B cell (primary cell): ENCODE measurements at regions not wholly inside any gene's neighbourhood (a gene's known extent, or its start where the extent isn't known, plus 50 kb on each side); places are given as distances from the start of the nearest gene placed in this dataset.

Source experiments
- ATAC-seq: fragments of 200-7000 bp; cut with Tn5 transposase; one replicate; pipeline ENCODE4 v1.10.0; 2021; ENCODE audit warnings: low read depth, mild to moderate bottlenecking, moderate number of reproducible peaks, moderate library complexity
- CTCF ChIA-PET: fragments of 350-600 bp; sonication (Branson Sonifier 250); formaldehyde crosslinking; loops from one replicate; lab custom pipeline; 2021; ENCODE audit warnings: antibody characterized with exemption, inconsistent platforms; lab: Charles Lee
- POLR2A ChIA-PET: fragments of 350-600 bp; sonication (Branson Sonifier 250); formaldehyde crosslinking; loops from one replicate; lab custom pipeline; 2021; ENCODE audit warnings: antibody characterized with exemption; lab: Charles Lee
- DNase-seq: peaks from one replicate; pipeline ENCODE4 v3.0.0; 2013
- H2AFZ ChIP-seq: 2 replicates; pipeline ENCODE4 v1.6.1; 2012; ENCODE audit warnings: mild to moderate bottlenecking, low read depth, low read length; ENCODE audit not compliant: insufficient read depth, poor library complexity, severe bottlenecking
- H3K27ac ChIP-seq, 2 donors: 1 replicate in 1 of 2; 2 replicates in 1 of 2; pipeline ENCODE4 v1.5.1; 2012 to 2013; ENCODE audit warnings: low read length in 2 of 2, mild to moderate bottlenecking in 2 of 2, moderate library complexity in 1 of 2
- H3K27me3 ChIP-seq, 4 experiments: fragments of 200-600 bp in 1 of 4; sonication (generic) in 1 of 4; replicated peaks in 1 of 4; 1 replicate in 2 of 4; 2 replicates in 2 of 4; pipeline versions ENCODE4 v1.6.1 to v1.7.0; 2013 to 2016; ENCODE audit warnings: low read length in 3 of 4, mild to moderate bottlenecking in 2 of 4, mixed read lengths in 1 of 4, moderate library complexity in 1 of 4; ENCODE audit not compliant: insufficient read depth in 4 of 4, control insufficient read depth in 3 of 4; ENCODE audit errors: control extremely low read depth in 1 of 4
- H3K36me3 ChIP-seq, 2 experiments: replicated peaks in 1 of 2; 1 replicate in 1 of 2; 2 replicates in 1 of 2; pipeline versions ENCODE4 v1.6.1 to v1.7.1; 2013; ENCODE audit warnings: low read length in 1 of 2; ENCODE audit not compliant: insufficient read depth in 2 of 2, control insufficient read depth in 1 of 2; ENCODE audit errors: control extremely low read depth in 1 of 2, extremely low read depth in 1 of 2
- H3K4me1 ChIP-seq, 2 donors: fragments of 200-600 bp in 1 of 2; sonication (generic) in 1 of 2; 1 replicate in 1 of 2; 2 replicates in 1 of 2; pipeline versions ENCODE4 v1.5.1 to v1.6.1; 2013 to 2017; ENCODE audit warnings: low read length in 2 of 2; ENCODE audit not compliant: control insufficient read depth in 2 of 2, insufficient read depth in 2 of 2
- H3K4me2 ChIP-seq: replicated peaks from 2 replicates; pipeline ENCODE3; 2012; ENCODE audit warnings: mild to moderate bottlenecking, low read depth, low read length; ENCODE audit not compliant: poor library complexity, severe bottlenecking
- H3K4me3 ChIP-seq, 5 experiments: fragments of 200-600 bp in 1 of 5; sonication (generic) in 1 of 5; 1 replicate in 3 of 5; 2 replicates in 2 of 5; pipeline versions ENCODE4 v1.5.1 to v1.7.0; 2011 to 2016; ENCODE audit warnings: low read length in 4 of 5, mild to moderate bottlenecking in 4 of 5, low read depth in 2 of 5, control low read depth in 1 of 5, moderate library complexity in 1 of 5; ENCODE audit not compliant: insufficient read depth in 1 of 5; ENCODE audit errors: control extremely low read depth in 1 of 5, extremely low read depth in 1 of 5
- H3K79me2 ChIP-seq: fragments of 200-600 bp; sonication (generic); one replicate; pipeline ENCODE4 v1.6.0; 2016; ENCODE audit warnings: low read length; ENCODE audit not compliant: control insufficient read depth, insufficient read depth
- H3K9ac ChIP-seq: fragments of 200-600 bp; sonication (generic); 2 replicates; pipeline ENCODE4 v1.6.1; 2017; ENCODE audit warnings: mild to moderate bottlenecking, low read length, moderate library complexity
- H3K9me3 ChIP-seq, 3 donors: one replicate each; pipeline versions ENCODE4 v1.6.1 to v1.7.1; 2013; ENCODE audit warnings: low read length in 2 of 3; ENCODE audit not compliant: control insufficient read depth in 2 of 3, insufficient read depth in 1 of 3; ENCODE audit errors: control extremely low read depth in 1 of 3
- H4K20me1 ChIP-seq: 2 replicates; pipeline ENCODE4 v1.6.0; 2012; ENCODE audit warnings: mild to moderate bottlenecking, low read length; ENCODE audit not compliant: insufficient read depth, control insufficient read depth, poor library complexity, severe bottlenecking
- H3K27ac Mint-ChIP-seq: one replicate; pipeline ENCODE4 v1.8.0; 2021; ENCODE audit warnings: mixed read lengths
- H3K27me3 Mint-ChIP-seq: one replicate; pipeline ENCODE4 v1.8.0; 2021; ENCODE audit warnings: mixed read lengths
- H3K4me1 Mint-ChIP-seq: one replicate; pipeline ENCODE4 v1.8.0; 2021; ENCODE audit warnings: mixed read lengths
- H3K4me3 Mint-ChIP-seq: one replicate; pipeline ENCODE4 v1.8.0; 2021; ENCODE audit warnings: mixed read lengths
- H3K9me3 Mint-ChIP-seq: one replicate; pipeline ENCODE4 v1.8.0; 2022; ENCODE audit warnings: mixed read lengths; ENCODE audit not compliant: insufficient read depth
- EZH2 ChIP-seq: IDR thresholded peaks from 2 replicates; pipeline ENCODE4 v1.6.1; 2012; ENCODE audit warnings: borderline replicate concordance, low read depth, mild to moderate bottlenecking, moderate library complexity, low read length; ENCODE audit not compliant: insufficient read depth, poor library complexity, severe bottlenecking
- WGBS: methylation state at CpG from one replicate; pipeline ENCODE4 v1.1.5; 2013; ENCODE audit warnings: missing lambda C conversion rate; ENCODE audit not compliant: insufficient coverage; 5-methylcytosine and 5-hydroxymethylcytosine counted together
- intact Hi-C: fragments of 100-400 bp; cut with micrococcal nuclease; formaldehyde crosslinking; loops from one replicate; pipeline ENCODE4 v1.10.0; 2022
- TF ChIP-seq, protein P1 (sequence below): fragments of 200-600 bp; IDR thresholded peaks from one replicate; pipeline ENCODE4 v1.8.0; 2022; ENCODE audit warnings: antibody characterized with exemption, mild to moderate bottlenecking

DNA sequence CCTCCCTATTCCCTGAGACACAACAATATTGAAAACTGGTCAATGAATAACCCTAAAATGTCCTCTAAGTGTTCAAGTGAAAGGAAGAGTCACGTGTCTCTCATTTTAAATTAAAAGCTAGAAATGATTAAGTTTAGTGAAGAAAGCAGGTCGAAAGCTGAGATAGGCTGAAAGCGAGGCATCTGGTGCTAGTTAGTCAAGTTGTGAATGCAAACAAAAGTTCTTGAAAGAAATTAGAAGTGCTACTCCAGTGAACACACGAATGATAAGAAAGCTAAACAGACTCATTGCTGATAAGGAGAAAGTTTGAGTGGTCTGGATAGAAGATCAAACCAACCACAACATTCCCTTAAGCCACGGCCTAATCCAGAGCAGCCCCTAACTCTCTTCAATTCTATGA is 99.4 kb upstream of the ZNF507 start:
- intact Hi-C loops = no loop called here
- CTCF ChIA-PET = interaction anchor here (0.7 kb wide), 1 partner anchor 1460 kb away, joined by 4 read pairs; no protein-coding TSS in a partner anchor

GRCh38 chr19:32251634-32252332 is 93.6 kb upstream of the ZNF507 start:
- H3K27me3 ChIP-seq = peaks cover 0 to 5% (median 0%) of the 10 kb centered on the region in 4 experiments
- no peaks in the 10 kb centered on the region for H3K4me1 Mint-ChIP-seq
- ChIA-PET CTCF (no interaction called here), POLR2A (no interaction called here)
- H3K4me2 ChIP-seq = no peak overlapping the region
- no peak overlapping the region for H3K4me3 Mint-ChIP-seq
- no peak overlapping the region for H3K27ac ChIP-seq
- no peaks in the 10 kb centered on the region for H3K36me3 ChIP-seq
- no peak for ATAC-seq
- no peaks in the 10 kb centered on the region for H4K20me1 ChIP-seq
- no peak overlapping the region for H2AFZ ChIP-seq
- no peaks in the 10 kb centered on the region for H3K27me3 Mint-ChIP-seq
- H3K9me3 ChIP-seq = peaks cover 0 to 6% (median 0%) of the 10 kb centered on the region in 3 donors
- H3K79me2 ChIP-seq = no peaks in the 10 kb centered on the region
- no peaks in the 10 kb centered on the region for H3K4me1 ChIP-seq
- H3K9ac ChIP-seq = no peak overlapping the region
- DNase-seq = no peak
- H3K9me3 Mint-ChIP-seq = no peaks in the 10 kb centered on the region
- WGBS = 85% methylated on average over 14 of the region's 18 CpGs
- intact Hi-C loops = no loop called here
- TF ChIP-seq, protein P1, sequence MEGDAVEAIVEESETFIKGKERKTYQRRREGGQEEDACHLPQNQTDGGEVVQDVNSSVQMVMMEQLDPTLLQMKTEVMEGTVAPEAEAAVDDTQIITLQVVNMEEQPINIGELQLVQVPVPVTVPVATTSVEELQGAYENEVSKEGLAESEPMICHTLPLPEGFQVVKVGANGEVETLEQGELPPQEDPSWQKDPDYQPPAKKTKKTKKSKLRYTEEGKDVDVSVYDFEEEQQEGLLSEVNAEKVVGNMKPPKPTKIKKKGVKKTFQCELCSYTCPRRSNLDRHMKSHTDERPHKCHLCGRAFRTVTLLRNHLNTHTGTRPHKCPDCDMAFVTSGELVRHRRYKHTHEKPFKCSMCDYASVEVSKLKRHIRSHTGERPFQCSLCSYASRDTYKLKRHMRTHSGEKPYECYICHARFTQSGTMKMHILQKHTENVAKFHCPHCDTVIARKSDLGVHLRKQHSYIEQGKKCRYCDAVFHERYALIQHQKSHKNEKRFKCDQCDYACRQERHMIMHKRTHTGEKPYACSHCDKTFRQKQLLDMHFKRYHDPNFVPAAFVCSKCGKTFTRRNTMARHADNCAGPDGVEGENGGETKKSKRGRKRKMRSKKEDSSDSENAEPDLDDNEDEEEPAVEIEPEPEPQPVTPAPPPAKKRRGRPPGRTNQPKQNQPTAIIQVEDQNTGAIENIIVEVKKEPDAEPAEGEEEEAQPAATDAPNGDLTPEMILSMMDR = no peak
- TF ChIP-seq EZH2 = no peak
- no peak overlapping the region for H3K27ac Mint-ChIP-seq
- no peak overlapping the region for H3K4me3 ChIP-seq

More for the DNA sequence above, 99.4 kb upstream of the ZNF507 start:
- no peak overlapping the region for H3K27ac Mint-ChIP-seq
- H3K9ac ChIP-seq = no peak overlapping the region
- no peaks in the 10 kb centered on the region for H3K9me3 Mint-ChIP-seq
- ATAC-seq = no peak
- H3K27me3 Mint-ChIP-seq = peaks cover 7% of the 10 kb centered on the region
- no peaks in the 10 kb centered on the region for H3K27me3 ChIP-seq
- POLR2A ChIA-PET = no interaction called here
- no peaks in the 10 kb centered on the region for H3K36me3 ChIP-seq
- H3K9me3 ChIP-seq = peaks cover 0 to 7% (median 0%) of the 10 kb centered on the region in 3 donors
- no peak overlapping the region for H3K4me3 Mint-ChIP-seq
- no peak overlapping the region for H3K27ac ChIP-seq
- H3K79me2 ChIP-seq = no peaks in the 10 kb centered on the region
- H3K4me3 ChIP-seq = no peak overlapping the region
- no peaks in the 10 kb centered on the region for H3K4me1 ChIP-seq
- no peaks in the 10 kb centered on the region for H3K4me1 Mint-ChIP-seq
- H3K4me2 ChIP-seq = no peak overlapping the region
- TF ChIP-seq, protein P1 = no peak
- no peak for TF ChIP-seq EZH2
- H4K20me1 ChIP-seq = no peaks in the 10 kb centered on the region
- no peak for DNase-seq
- 75% methylated on average over 2 of the region's 5 CpGs for WGBS
- no peak overlapping the region for H2AFZ ChIP-seq
